Putamen (tissue), 1 donor: ENCODE measurements at regions not wholly inside any gene's neighbourhood (a gene's known extent, or its start where the extent isn't known, plus 50 kb on each side); places are given as distances from the start of the nearest gene placed in this dataset.
"Not testable (repeated sequence)": the region's sequence is repeated elsewhere in the genome, so short reads cannot be mapped to it uniquely, and the experiment has no call there.

ENCODE experiments used
- DNase-seq: peaks from one replicate; pipeline ENCODE4 v3.0.0-alpha.2; 2016; ENCODE audit warnings: low spot score

GRCh38 chr10:62996925-62997324 is 136.2 kb upstream of the NRBF2 start:
- DNase-seq, result no peak

DNA sequence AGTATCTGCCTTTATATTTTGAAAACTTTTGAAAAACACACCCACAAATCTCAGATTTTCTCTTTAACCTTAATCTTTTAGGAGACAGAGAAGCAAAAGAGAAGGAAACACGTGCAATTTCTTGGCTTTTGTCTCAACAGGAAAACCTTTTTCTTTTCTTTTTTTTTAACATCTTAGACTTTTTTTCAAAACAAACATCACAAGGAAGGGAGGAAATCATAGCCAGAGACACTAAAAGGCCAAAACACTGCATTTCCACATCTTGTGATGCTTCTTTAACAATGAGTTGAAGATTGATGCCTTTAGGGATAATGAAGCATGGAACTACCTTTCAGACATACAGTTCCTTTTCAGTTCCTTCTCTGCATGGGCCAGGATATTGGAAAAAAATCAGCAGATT is 136.6 kb upstream of the NRBF2 start:
- DNase-seq, result no peak

- no peak for DNase-seq
Observed at GRCh38 chr10:62993121-62993520, 140.0 kb upstream of the NRBF2 start.

DNA sequence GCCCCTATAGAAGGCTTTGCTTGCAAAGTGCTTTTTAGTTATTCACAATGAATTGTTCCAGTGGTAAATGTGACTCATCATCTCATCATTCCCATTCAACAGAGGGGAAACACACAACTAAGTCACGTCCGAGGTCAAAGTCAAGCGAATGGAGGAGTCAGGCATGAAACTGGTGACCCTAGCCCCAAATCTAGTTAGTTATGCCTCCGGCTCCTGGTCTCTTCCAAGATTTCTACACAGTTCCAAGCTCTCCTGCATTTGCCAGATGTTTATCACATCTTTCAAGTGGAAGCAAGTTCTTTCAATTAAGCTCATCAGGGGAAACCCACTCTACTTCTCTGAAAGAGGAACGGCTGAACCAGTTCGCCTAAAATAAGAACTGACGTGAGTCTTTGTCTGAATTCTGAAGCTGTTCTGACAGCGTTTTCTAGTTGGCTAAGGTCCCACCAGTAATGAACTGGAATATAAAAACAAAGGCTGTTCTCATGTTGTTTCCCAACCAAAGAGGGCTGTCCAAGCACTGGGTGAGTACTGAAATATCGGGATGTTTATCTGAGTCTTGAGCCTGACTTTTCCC is 140.9 kb upstream of the NRBF2 start:
- DNase-seq, result peak; percentile 28

DNA sequence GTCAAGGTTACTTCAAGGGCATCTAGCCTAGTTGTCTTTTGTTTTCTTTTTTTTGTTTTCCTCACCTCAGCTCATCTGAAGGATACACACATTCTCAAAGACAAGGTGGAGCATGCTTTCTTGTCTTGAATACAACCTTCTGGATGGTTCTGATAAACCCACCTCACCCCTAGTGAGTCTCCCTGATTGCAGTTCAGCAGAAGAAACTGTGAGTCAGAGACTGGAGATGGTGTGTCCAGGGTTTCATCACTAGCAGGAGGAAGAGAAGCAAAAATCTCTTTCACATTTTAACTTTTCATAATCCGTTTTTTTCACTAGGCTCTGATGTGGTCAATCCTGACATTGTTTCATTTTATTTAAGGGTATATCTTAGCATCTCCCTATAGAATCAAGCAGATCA is 143.0 kb upstream of the NRBF2 start:
- no peak for DNase-seq

DNA sequence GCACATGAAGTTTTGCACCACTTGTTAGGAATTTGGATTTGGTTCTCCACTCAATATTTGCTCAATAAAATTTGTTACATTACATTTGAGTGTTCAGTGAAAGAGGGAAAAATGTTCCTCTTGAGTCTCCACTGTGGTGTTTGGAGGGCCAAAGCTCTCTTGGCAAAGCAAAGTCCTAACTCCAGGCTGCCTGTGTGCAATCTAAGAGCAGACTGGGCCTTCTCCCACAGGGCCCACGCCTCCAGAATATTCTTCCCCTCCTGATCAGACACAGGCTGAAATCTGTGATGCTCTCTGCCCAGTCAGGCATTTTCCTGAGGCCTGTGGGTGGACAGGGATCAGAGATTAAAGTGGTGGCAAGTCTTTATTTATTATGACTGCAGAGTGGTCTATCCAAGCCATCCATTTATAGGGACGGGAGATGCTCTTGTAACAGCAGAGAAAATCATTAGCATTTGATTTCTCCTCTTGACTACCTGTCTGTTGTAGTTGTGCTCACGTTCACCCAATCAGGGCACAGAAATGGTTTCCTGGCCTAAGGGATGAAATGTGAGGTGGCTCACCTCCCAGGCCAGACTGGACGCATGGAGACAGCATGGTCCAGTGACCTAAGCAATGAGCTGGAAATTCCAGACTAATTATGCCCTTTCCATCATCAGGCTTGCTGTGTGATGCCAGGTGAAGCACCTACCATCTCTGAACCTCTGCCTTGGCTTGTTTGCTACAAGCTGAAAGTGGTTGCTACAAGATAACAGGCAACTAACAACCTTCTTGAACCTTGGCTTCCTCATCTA is 147.1 kb upstream of the NRBF2 start:
- DNase-seq, result no peak

DNA sequence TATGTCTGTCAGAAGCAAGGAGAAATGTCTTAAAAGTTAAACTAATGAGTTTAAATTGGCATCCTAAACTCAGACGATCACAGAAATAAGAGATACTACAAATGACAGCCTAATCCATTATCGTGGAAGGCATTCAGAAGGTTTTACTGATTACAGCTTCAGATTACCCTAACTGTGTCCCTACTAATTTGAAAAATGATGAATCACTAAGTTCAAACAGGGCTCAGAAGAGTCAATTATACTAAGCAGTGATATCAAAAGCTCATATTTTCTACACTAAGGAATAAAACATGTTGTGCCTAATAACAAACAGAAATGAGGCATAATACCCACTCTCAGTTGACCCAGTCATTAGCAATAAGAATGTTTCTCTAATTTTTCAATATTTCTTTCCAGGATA is 152.0 kb upstream of the NRBF2 start:
- DNase-seq, result no peak

DNA sequence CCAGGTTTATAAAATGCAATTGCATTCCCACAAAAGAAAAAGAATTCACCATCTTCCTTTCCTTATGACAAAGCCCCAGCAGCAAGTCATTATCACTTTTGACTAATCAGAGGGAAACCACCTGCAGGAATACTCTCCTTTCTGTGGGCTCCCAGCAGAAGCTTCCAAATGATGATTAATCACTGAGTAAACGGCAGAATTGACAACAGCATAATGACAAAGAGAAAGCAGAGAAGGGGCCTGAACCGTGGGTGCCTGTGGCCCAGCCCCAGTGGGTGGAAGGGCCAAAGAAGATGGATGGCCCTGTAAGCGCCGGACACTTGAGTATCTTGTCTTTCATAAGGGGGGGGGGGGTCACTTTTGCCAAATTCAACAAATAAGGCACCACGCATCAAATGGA is 152.4 kb upstream of the NRBF2 start:
- no peak for DNase-seq

- DNase-seq, result no peak
Observed at GRCh38 chr10:62979921-62980320, 153.2 kb upstream of the NRBF2 start.

DNA sequence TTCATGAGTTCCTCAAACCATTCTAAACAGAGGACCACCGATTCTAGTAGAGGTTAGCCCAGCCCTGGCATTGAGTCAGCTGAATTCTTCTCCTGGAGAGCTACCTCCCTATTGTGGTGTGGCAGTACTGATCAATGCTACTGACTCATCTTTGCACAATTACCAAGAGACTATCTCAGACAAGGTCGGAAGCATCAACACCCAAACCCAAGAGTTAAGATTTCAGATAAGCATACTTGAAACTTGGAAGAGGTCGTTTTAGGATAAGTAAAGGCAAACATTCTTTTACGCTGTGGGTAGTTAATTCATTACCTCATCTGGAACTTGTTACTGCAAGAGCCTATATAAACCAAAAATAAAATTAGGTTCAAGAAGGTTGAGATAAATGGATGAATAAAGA is 154.6 kb upstream of the NRBF2 start:
- no peak for DNase-seq

DNA sequence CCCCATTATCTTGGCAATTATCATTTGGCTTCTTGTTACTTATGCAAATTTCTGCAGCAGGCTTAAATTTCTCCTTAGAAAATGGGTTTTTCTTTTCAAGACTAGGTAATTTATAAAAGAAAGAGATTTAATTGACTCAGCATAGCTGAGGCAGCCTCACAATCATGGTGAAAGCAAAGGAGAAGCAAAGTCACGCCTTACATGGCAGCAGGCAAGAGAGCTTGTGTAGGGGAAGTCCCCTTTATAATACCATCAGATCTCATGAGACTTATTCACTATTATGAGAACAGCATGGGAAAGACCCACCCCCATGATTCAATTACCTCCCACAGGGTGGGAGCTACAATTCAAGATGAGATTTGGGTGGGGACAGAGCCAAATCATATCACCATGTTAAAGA is 158.3 kb upstream of the NRBF2 start:
- not testable (repeated sequence) for DNase-seq

DNA sequence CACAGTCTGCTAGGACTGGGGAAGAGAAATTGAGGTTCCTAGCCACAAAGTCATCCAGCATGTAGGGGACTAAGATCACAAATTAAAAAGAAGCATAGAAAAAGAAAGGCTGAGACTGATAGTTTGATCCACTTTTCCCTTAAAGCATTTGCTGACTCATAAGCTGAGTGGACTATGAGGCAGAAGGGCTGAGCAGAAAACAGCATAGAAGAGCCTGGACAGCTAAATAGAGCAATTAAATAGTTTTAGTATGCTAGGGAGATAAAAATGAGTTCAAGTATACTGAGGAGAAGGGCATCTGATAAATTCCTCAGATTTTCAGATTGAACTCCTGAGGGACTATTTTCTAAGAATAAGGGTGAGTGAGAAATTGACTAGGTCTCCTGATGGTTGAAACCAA is 155.9 kb upstream of the EGR2 start:
- no peak for DNase-seq

DNA sequence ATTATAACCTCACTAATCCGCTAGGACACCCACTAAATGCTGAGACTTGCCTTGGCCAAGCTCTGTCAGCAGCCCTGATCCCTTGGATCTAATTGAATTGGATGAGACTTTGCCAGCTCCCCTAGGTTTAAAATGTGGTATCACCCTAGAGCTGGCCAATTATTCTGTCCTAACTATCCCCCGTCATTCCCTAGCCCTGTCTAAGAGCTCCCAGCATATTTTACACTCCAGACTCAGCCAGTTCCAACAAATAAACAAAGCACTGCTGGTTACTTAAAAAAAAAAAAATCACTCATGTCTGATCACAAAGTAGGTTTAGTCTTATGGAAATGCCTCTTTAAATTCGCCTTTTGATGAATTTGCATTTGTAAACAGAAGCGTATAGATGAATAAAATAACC is 147.9 kb upstream of the EGR2 start:
- DNase-seq, result no peak

GRCh38 chr10:62961951-62962523 is 145.9 kb upstream of the EGR2 start:
- DNase-seq, result no peak

DNA sequence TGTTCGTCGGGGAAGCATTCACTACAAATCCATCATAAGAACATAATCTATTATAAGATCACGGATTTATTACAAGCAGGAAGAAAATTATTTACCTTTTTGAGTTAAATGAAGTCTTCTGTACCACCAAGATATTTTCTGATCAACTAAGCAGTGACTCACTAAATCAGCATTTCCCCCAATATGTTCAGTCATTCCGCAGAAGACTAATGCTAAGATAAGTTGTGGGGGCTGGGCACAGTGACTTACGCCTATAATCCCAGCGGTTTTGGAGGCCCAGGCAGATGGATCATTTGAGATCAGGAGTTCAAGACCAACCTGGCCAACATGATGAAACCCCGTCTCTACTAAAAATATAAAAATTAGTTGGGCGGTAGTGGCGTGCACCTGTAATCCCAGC is 144.2 kb upstream of the EGR2 start:
- no peak for DNase-seq

DNA sequence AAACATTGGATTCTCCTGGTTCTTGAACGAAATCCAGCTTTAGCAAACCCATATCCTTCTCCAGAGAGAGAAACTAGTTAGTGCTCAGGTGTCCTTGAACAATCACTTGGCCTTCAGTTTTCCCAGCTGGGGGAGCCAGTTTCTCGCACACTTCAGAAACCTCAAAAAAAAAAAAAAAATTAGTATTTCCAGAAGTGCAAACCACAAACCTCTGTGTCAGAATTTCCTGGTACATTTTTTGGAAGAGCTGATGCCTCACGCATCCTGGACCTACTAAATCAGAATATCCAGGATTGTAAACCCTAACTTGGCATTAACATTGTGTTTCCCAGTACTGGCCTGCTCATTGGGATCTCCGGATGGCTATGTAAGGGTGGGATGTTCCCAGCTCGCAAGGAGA is 143.4 kb upstream of the EGR2 start:
- no peak for DNase-seq

DNA sequence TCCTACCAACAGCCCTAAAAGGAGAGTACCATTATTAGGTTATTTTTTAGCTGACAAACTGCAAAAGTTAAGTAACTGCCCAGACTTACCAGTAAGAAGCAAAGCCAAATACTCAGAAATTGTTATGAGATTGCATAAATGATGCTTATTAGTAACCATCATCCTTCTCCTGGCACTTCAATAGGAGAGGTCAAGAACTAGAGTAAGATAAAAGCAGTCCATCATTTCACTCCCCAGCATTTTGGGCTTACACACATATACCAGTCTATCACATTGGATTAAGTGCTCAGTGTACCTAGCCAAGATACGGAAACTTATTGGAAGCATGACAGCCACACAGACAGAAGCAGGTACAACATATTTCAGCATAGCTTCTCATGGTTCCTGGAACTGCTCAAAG is 142.8 kb upstream of the EGR2 start:
- no peak for DNase-seq

DNA sequence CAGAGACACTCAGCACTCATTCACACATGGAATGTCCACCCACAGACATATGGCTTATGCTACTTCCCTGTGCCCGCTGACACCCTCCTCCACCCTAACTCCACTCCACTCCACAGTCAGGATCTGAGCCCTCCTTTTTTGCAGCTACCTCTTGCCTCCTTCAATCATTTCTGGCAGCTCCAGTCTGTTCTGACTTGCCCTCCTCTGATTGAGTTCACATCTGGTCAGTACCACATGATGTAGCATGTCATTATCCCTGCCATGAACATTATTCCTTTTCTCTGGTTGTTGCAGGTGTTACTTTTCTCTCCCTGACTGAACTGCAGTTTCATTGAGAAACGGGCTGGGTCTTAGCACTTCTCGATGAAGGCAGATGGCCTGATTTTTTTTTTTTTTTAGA is 130.1 kb upstream of the EGR2 start:
- DNase-seq, result no peak

GRCh38 chr10:62939698-62940097 is 123.5 kb upstream of the EGR2 start:
- no peak for DNase-seq

GRCh38 chr10:62938672-62939071 is 122.5 kb upstream of the EGR2 start:
- DNase-seq, result no peak

- DNase-seq, result no peak
Observed at GRCh38 chr10:62937674-62938073, 121.5 kb upstream of the EGR2 start.

- no peak for DNase-seq
Observed at GRCh38 chr10:62935022-62935421, 118.9 kb upstream of the EGR2 start.

- DNase-seq, result no peak
Observed at GRCh38 chr10:62934258-62934657, 118.1 kb upstream of the EGR2 start.

GRCh38 chr10:62928763-62929162 is 112.6 kb upstream of the EGR2 start:
- not testable (repeated sequence) for DNase-seq
